ENCODE measurements at regions not wholly inside any gene's neighbourhood (a gene's known extent, or its start where the extent isn't known, plus 50 kb on each side); places are given as distances from the start of the nearest gene placed in this dataset.

- TF ChIP-seq POLR2A (IDR thresholded peaks at IDR 0.05), result no peak
- TF ChIP-seq CTCF (IDR thresholded peaks at IDR 0.05 in 4 of 5, conservative IDR thresholded peaks at IDR 0.05 in 1 of 5), result no peak
Measured at GRCh38 chr4:180637616-180638015, 1605.6 kb upstream of the TENM3 start.

Measured in gastrocnemius medialis (tissue), 4 donors.